ENCODE measurements at regions not wholly inside any gene's neighbourhood (a gene's known extent, or its start where the extent isn't known, plus 50 kb on each side); places are given as distances from the start of the nearest gene placed in this dataset.

GRCh38 chr14:29454026-29454693, 473.5 kb downstream of the PRKD1 start:
- Mint-ChIP-seq H3K27me3 (ENCODE audit: low read depth) (peaks cover 2% of the 10 kb centered on the region), H3K27ac (no peak overlapping the region), H3K4me3 (no peak overlapping the region), H3K4me1 (0 out of 4 replicates have a peak, but pooled peaks cover 0 to 6% of the 10 kb centered on the region in 2 experiments), H3K9me3 (no peaks in the 10 kb centered on the region; a peak in 1 of 5 replicates), H3K36me3 (ENCODE audit: insufficient read depth in 1 of 3, low read depth in 3 of 3) (peaks cover 0 to under 1% (median 0%) of the 10 kb centered on the region in 3 experiments; a peak in 1 of 7 replicates)
- H2BK12ac ChIP-seq (ENCODE audit: insufficient read length, low read depth, low read length), result no peak overlapping the region
- no CpG with 5 or more reads among the region's 4 CpGs for WGBS (ENCODE audit: extremely low coverage, insufficient read length, low lambda C conversion rate)
- no peak overlapping the region for H2AFZ ChIP-seq (ENCODE audit: low read length)
- H3K79me2 ChIP-seq (ENCODE audit: insufficient read depth, low read length), result no peaks in the 10 kb centered on the region
- H3K23me2 ChIP-seq (ENCODE audit: insufficient read length, low read depth, low read length, poor library complexity, severe bottlenecking), result no peaks in the 10 kb centered on the region
- H2BK5ac ChIP-seq (ENCODE audit: insufficient read length, low read length), result no peak overlapping the region
- H3K56ac ChIP-seq (ENCODE audit: insufficient read length, low read depth, low read length), result no peak overlapping the region
- H4K5ac ChIP-seq (ENCODE audit: insufficient read length, low read depth, low read length), result no peak overlapping the region
- H4K91ac ChIP-seq (ENCODE audit: insufficient read length, low read depth, low read length), result no peak overlapping the region
- H2AK5ac ChIP-seq (ENCODE audit: insufficient read length, low read length), result no peak overlapping the region
- no peak overlapping the region for H2BK15ac ChIP-seq (ENCODE audit: low read depth, low read length)
- H3K27ac ChIP-seq (ENCODE audit: insufficient read length, low read depth, low read length), result no peak overlapping the region
- no peaks in the 10 kb centered on the region; the same call in 1 of the 2 replicates for H3K27me3 ChIP-seq (ENCODE audit: insufficient read depth, low read length)
- H4K8ac ChIP-seq (replicated peaks; ENCODE audit: insufficient read length, low read depth, low read length), result no peak overlapping the region
- H3T11ph ChIP-seq (ENCODE audit: low read length), result no peak overlapping the region
- no peak overlapping the region for H3K9ac ChIP-seq (ENCODE audit: extremely low read depth, insufficient read length, low read length)
- no peaks in the 10 kb centered on the region for H3K9me3 ChIP-seq (ENCODE audit: control insufficient read depth, low read depth, low read length)
- no peak for DNase-seq
- no peaks in the 10 kb centered on the region for H4K20me1 ChIP-seq (ENCODE audit: control insufficient read depth, insufficient read depth, insufficient read length)
- no peak overlapping the region for H3K18ac ChIP-seq (ENCODE audit: insufficient read length, low read depth, low read length)
- H3K79me1 ChIP-seq (ENCODE audit: insufficient read depth, low read depth, low read length, poor library complexity, severe bottlenecking), result no peaks in the 10 kb centered on the region
- no peak overlapping the region for H3K4ac ChIP-seq (ENCODE audit: low read depth, low read length)
- H2BK20ac ChIP-seq (ENCODE audit: low read depth, low read length, poor library complexity, severe bottlenecking), result no peak overlapping the region
- no peak for TF ChIP-seq CTCF (conservative IDR thresholded peaks at IDR 0.05)
- no peaks in the 10 kb centered on the region for H3K4me1 ChIP-seq (ENCODE audit: insufficient read depth, low read length)
- H3K14ac ChIP-seq (ENCODE audit: insufficient read depth, low read length), result no peak overlapping the region
- no peak overlapping the region for H2BK120ac ChIP-seq (ENCODE audit: low read depth, low read length, poor library complexity, severe bottlenecking)
- H3K4me2 ChIP-seq (ENCODE audit: insufficient read depth, insufficient read length, low read length), result no peak overlapping the region
- no peak overlapping the region for H3K23ac ChIP-seq (ENCODE audit: insufficient read length, low read depth, low read length)

All from H9 (cell line).